ENCODE measurements at regions not wholly inside any gene's neighbourhood (a gene's known extent, or its start where the extent isn't known, plus 50 kb on each side); places are given as distances from the start of the nearest gene placed in this dataset.
"Not testable (repeated sequence)": the region's sequence is repeated elsewhere in the genome, so short reads cannot be mapped to it uniquely, and the experiment has no call there.

- no peak for DNase-seq (ENCODE audit: low spot score)
Measured at GRCh38 chr1:95770581-95770980, 536.6 kb downstream of the RWDD3 start.

DNA sequence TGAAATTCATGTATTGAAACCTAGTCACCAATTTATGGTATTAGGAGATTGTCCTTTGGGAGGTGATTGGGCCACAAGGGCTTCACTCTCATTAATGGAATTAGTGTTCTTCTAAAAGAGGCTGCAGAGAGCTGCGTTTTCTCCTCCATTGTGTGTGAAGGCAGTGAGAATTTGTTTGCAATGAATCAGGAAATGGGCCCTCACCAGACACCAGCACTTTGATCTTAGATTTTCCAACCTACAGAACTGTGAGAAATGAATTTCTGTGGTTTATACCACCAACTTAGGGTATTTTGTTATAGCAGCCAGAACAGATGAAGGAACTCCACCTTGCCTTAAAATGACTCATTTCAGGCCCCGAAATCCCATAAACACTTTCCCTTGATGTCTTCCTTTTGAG lies 544.2 kb downstream of the RWDD3 start:
- no peak for DNase-seq (ENCODE audit: low spot score)

- DNase-seq (ENCODE audit: low spot score): no peak
Measured at GRCh38 chr1:95780836-95781235, 546.8 kb downstream of the RWDD3 start.

GRCh38 chr1:95790136-95790535 lies 556.1 kb downstream of the RWDD3 start:
- no peak for DNase-seq (ENCODE audit: low spot score)

GRCh38 chr1:95793893-95794292 lies 559.9 kb downstream of the RWDD3 start:
- no peak for DNase-seq (ENCODE audit: low spot score)

DNA sequence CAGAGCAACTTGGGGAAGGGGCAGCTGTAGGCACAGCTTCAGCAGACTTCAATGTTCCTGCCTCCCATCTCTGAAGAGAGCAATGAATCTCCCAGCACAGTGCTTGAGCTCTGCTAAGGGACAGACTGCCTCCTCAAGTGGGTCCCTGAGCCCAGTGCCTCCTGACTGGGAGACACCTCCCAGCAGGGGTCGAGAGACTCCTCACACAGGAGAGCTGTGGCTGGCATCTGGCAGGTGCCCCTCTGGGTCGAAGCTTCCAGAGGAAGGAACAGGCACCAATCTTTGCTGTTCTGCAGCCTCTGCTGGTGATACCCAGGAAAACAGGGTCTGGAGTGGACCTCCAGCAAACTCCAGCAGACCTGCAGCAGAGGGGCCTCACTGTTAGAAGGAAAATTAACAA lies 563.8 kb downstream of the RWDD3 start:
- DNase-seq (ENCODE audit: low spot score): not testable (repeated sequence)

- no peak for DNase-seq (ENCODE audit: low spot score)
Measured at GRCh38 chr1:95806171-95806570, 572.2 kb downstream of the RWDD3 start.

GRCh38 chr1:95809391-95809790 lies 575.4 kb downstream of the RWDD3 start:
- no peak for DNase-seq (ENCODE audit: low spot score)

GRCh38 chr1:95815511-95815910 lies 581.5 kb downstream of the RWDD3 start:
- DNase-seq (ENCODE audit: low spot score): no peak

DNA sequence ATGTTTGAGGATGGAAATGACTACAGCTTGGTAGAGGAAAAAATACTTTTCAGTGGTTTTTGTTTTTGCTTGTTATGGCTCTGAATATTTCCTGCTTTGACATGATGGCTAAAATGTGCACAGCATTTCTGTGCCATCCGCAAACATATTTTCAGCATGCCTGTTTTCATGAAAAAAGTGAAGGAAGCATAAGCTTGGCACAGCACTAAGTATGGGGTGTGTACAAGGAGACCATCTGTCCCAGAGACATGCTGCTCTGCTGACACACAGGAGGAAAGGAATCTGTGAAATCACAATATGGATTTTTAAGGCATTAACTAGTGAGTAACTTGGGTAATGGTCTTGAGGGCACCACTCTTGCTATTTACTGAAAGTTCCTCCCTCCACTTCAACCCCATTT lies 595.5 kb downstream of the RWDD3 start:
- DNase-seq (ENCODE audit: low spot score): no peak

DNA sequence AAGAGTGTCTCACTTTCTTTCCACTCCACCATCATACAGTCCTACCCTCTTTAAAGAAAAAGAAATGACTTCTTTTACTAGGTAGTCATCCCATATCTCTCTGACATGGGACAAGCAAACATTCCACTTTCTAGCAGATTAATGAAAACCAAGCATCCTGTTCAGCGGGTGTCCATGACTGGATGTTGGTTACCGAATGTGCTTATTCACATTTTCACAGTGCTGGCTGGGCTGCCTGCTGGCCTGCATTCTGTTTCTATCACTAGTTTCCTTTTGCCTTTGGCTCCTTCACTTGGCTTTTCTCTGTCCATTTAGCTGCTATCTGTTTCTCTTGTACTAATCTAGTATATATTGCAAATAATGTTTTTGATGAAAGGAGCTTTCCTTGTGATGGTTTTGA lies 598.4 kb downstream of the RWDD3 start:
- no peak for DNase-seq (ENCODE audit: low spot score)

DNA sequence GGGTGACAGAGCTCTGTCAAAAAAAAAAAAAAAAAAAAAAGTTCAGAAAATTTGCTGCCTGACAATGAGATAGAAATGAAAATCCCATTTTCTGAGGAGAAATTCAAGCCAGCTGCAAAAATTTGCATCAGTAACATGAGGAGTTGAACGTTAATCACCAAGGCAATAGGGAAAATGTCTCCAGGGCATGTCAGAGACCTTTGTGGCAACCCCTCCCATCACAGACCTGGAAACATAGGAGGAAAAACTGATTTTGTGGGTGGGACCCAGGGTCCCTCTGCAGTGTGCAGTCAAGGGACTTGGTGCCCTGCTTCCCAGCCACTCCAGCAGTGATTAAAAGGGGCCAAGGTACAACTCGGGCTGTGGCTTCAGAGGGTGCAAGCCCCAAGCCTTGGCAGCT lies 615.4 kb downstream of the RWDD3 start:
- DNase-seq (ENCODE audit: low spot score): no peak

GRCh38 chr1:95850165-95850649 lies 616.2 kb downstream of the RWDD3 start:
- DNase-seq (ENCODE audit: low spot score): no peak

GRCh38 chr1:95850763-95851162 lies 616.8 kb downstream of the RWDD3 start:
- no peak for DNase-seq (ENCODE audit: low spot score)

- DNase-seq (ENCODE audit: low spot score): no peak
Measured at GRCh38 chr1:95852483-95853070, 618.6 kb downstream of the RWDD3 start.

DNA sequence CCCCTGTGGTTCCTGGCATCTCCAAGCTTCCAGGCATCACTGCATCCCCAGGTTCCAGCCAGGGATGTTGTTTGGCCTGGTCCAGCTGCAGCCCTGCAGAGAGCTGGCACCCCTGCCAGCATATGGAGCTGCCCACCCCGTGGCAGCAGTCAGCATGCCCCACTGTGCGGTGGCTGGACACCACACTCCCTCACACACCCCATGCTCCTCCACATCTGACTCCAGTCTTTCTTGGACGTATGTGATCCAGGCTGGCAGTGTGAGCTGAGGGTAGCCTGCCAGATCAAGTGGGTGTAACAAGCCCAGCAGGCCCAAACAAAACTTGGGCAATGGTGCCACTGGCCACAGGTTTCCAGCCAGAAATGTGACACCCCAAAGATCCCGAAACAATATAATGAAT lies 620.4 kb downstream of the RWDD3 start:
- no peak for DNase-seq (ENCODE audit: low spot score)

DNA sequence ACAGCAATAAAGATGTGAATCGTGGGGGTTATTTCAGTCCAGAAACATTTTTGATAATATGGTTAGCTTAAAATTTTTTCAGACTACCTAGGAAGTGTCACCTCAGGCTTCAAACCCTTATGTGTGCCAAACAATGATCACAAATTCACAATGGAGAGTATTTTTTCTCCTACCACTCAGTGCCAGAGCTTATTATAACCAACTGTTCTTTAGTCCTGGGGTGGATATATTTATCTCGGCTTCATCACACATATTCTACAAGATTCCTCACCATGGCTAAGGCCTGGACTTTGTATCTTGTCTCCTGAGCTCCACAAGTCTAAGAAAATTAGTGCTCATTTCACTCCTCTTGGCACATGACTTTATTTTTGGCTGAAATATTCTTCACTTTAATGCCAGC lies 629.1 kb downstream of the RWDD3 start:
- no peak for DNase-seq (ENCODE audit: low spot score)

- no peak for DNase-seq (ENCODE audit: low spot score)
Measured at GRCh38 chr1:95865769-95866168, 631.8 kb downstream of the RWDD3 start.

DNA sequence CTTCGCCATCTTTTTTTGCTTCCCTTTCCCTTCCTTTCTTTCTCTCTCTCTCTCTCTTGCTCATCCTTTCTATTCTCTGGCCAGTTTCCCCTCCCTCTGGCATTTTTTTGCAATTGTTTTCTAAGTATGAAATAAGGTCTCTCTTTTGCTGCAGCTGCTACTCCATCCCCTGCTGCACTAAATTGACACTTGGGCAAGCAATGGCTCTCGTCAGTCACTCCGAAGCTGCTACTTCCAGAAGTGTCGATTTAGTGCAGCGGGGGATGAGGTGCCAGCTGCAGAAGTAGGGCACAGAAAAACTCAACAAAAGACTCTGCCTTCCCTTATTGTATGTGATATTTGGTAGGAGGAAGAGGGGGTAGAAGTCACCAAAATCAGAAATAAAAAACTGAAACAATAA lies 642.3 kb downstream of the RWDD3 start:
- no peak for DNase-seq (ENCODE audit: low spot score)

DNA sequence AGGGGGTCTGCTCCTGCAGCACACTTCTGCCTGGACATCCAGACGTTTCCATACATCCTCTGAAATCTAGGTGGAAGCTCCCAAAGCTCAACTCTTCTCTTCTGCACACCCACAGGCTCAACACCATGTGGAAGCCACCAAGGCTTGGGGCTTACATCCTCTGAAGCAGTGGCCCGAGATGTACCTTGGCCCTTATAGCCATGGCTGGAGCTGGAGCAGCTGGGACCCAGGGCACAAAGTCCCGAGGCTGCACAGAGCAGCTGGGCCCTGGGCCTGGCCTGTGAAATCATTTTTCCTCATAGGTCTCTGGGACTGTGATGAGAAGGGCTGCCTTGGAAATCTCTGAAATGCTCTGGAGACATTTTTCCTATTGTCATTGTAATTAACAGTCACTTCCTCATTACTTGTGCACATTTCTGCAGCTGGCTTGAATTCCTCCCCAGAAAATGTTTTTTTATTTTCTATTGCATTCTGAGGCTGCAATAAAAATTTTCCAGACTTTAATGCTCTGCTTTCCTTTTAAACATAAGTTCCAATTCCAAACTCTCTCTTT lies 645.6 kb downstream of the RWDD3 start:
- DNase-seq (ENCODE audit: low spot score): no peak

GRCh38 chr1:95888941-95889390 lies 655.0 kb downstream of the RWDD3 start:
- DNase-seq (ENCODE audit: low spot score): no peak

DNA sequence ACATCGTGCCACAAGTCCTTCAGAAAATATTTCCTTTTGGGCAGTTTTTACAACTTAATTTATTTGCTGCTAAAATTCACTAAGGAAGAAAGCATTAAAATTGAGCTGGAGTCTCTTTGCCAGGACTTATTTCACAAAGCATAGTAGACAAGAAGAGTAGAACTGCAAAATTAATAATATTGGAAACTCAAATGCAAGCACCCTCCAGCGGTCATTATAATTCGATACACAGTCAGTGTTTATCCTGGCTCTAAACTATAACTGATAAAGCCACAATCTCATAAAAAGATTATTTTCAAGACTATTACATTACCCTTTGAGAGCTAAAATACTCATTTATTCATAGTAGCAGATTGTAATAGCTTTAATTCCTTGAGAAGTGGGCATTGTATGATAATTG lies 655.4 kb downstream of the RWDD3 start:
- DNase-seq (ENCODE audit: low spot score): no peak

- DNase-seq (ENCODE audit: low spot score): no peak
Measured at GRCh38 chr1:95893921-95894320, 659.9 kb downstream of the RWDD3 start.

DNA sequence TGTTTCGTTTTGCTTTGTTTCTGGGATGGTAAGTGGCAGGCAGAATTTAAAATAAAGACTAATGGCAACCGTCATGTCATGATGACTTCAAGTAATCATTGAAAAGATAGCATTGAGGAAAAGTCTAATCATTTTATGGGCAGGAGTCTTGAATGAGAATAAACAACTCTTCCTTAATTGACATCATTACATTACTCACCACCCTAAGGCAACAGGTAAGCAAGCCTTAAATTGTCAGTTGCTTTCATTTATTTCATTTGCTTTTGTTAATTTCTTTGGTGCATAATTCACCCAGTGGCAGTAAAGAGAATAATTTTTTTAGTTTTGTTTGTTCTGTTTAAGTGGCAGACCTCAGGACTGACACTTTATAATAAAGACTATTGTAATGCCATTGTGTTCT lies 669.0 kb downstream of the RWDD3 start:
- DNase-seq (ENCODE audit: low spot score): no peak

Data from GM03348 (cell line).